ENCODE measurements at regions not wholly inside any gene's neighbourhood (a gene's known extent, or its start where the extent isn't known, plus 50 kb on each side); places are given as distances from the start of the nearest gene placed in this dataset.

DNA sequence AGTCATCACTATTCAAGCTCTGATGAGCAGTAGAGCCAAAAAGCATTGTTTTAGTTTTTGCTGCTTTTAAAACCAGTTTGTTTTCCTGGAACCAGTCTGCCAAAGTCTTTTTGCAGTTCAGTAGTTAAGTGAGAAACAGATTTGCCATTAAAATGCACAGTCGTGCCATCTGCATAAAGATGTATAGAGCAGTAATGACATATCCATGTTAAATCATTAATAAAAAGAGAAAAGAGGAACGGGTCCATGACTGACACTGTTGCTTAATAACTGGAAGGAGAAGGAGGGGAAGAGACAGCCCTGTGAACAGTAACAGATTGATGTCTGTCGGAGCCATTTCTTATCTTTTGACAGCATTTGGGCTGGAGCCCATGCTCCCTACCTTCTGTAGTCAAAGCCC lies 704.6 kb downstream of the SATB2 start:
- TF ChIP-seq, protein P1, sequence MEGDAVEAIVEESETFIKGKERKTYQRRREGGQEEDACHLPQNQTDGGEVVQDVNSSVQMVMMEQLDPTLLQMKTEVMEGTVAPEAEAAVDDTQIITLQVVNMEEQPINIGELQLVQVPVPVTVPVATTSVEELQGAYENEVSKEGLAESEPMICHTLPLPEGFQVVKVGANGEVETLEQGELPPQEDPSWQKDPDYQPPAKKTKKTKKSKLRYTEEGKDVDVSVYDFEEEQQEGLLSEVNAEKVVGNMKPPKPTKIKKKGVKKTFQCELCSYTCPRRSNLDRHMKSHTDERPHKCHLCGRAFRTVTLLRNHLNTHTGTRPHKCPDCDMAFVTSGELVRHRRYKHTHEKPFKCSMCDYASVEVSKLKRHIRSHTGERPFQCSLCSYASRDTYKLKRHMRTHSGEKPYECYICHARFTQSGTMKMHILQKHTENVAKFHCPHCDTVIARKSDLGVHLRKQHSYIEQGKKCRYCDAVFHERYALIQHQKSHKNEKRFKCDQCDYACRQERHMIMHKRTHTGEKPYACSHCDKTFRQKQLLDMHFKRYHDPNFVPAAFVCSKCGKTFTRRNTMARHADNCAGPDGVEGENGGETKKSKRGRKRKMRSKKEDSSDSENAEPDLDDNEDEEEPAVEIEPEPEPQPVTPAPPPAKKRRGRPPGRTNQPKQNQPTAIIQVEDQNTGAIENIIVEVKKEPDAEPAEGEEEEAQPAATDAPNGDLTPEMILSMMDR (conservative IDR thresholded peaks at IDR 0.05): no peak
- no peaks in the 10 kb centered on the region for H3K36me3 ChIP-seq (ENCODE audit: control insufficient read depth, insufficient read depth, low read length)
- no peak overlapping the region for H3K4me3 ChIP-seq (ENCODE audit: low read length)
- H3K9ac ChIP-seq (ENCODE audit: extremely low read depth, low read length, poor library complexity, severe bottlenecking): no peak overlapping the region
- H3K27me3 ChIP-seq (ENCODE audit: control insufficient read depth, insufficient read depth, low read length, poor library complexity, severe bottlenecking): no peaks in the 10 kb centered on the region
- H3K36me3 Mint-ChIP-seq (ENCODE audit: low read depth): no peaks in the 10 kb centered on the region
- WGBS, 2 experiments (ENCODE audit: insufficient coverage in 1 of 2, insufficient read length in 1 of 2): 82 to 90% methylated on average over 2 to 3 of the region's 3 CpGs
- H3K9me3 ChIP-seq (ENCODE audit: control insufficient read depth, low read length): no peaks in the 10 kb centered on the region
- DNase-seq: no peak
- H3K27ac ChIP-seq (ENCODE audit: low read depth, low read length): no peak overlapping the region
- no peaks in the 10 kb centered on the region for H3K27me3 Mint-ChIP-seq (ENCODE audit: insufficient read depth)
- no peak overlapping the region for H3K27ac Mint-ChIP-seq
- H3K4me3 Mint-ChIP-seq: no peak overlapping the region
- no peaks in the 10 kb centered on the region for H3K4me1 Mint-ChIP-seq
- no peaks in the 10 kb centered on the region for H3K4me1 ChIP-seq (ENCODE audit: control insufficient read depth, insufficient read depth, low read length)
- no peaks in the 10 kb centered on the region for H3K9me3 Mint-ChIP-seq

DNA sequence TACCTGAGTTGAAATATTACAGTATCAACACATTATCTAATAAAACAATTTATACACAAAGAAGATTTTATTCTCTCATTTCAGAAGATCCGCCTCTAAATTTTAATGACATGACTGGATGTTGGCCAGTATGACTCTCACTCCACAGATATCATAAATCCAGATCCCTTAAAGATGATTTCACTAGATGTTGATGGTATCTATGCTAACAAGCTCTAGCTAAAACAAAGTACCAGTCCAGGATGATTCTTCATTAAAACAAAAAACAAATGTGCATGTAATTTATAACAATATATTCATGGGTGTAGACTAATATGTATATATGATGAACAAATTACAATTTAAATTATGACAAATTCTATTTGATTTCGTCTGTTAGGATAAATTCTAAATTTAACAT lies 708.4 kb downstream of the SATB2 start:
- Mint-ChIP-seq H3K4me3 (no peak overlapping the region), H3K36me3 (ENCODE audit: low read depth) (no peaks in the 10 kb centered on the region), H3K9me3 (no peaks in the 10 kb centered on the region), H3K27ac (no peak overlapping the region), H3K27me3 (ENCODE audit: insufficient read depth) (no peaks in the 10 kb centered on the region), H3K4me1 (no peaks in the 10 kb centered on the region)
- H3K9ac ChIP-seq (ENCODE audit: extremely low read depth, low read length, poor library complexity, severe bottlenecking): no peak overlapping the region
- H3K36me3 ChIP-seq (ENCODE audit: control insufficient read depth, insufficient read depth, low read length): no peaks in the 10 kb centered on the region
- no peaks in the 10 kb centered on the region for H3K9me3 ChIP-seq (ENCODE audit: control insufficient read depth, low read length)
- no peaks in the 10 kb centered on the region for H3K4me1 ChIP-seq (ENCODE audit: control insufficient read depth, insufficient read depth, low read length)
- WGBS, 2 experiments (ENCODE audit: insufficient coverage in 1 of 2, insufficient read length in 1 of 2): 75 to 100% methylated on average over 1 of the region's 2 CpGs
- H3K27ac ChIP-seq (ENCODE audit: low read depth, low read length): no peak overlapping the region
- TF ChIP-seq, protein P1 (conservative IDR thresholded peaks at IDR 0.05): no peak
- H3K4me3 ChIP-seq (ENCODE audit: low read length): no peak overlapping the region
- H3K27me3 ChIP-seq (ENCODE audit: control insufficient read depth, insufficient read depth, low read length, poor library complexity, severe bottlenecking): no peaks in the 10 kb centered on the region
- no peak for DNase-seq

DNA sequence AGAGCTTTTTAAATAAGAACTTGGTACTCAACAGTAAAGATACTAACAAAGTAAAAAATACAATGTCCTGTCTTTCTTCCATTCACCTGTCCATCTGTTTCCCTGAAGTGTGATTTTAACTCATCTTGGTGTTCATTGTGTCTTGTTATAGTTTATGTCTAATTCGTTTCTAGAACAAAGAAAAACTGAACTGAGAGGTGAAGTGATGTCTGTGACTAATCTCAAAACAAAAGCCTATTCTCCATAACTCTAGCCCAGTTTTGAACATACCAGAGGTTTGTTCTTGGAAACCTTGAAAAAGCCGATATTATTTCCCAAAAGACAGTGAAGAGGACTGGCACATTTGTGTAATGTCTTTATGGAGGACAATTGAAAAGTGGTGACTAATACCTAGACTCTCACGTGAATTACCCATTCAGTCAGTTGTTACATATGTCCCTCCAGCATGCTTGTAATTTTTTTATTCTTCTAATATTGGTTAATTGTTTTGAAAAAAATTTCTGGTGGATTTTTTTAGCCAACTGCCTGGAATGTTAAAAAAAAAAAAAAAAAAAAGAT lies 725.8 kb downstream of the SATB2 start:
- no peak overlapping the region for H3K4me3 ChIP-seq (ENCODE audit: low read length)
- Mint-ChIP-seq H3K9me3 (no peaks in the 10 kb centered on the region), H3K27ac (no peak overlapping the region), H3K27me3 (ENCODE audit: insufficient read depth) (no peaks in the 10 kb centered on the region), H3K4me3 (no peak overlapping the region), H3K36me3 (ENCODE audit: low read depth) (no peaks in the 10 kb centered on the region), H3K4me1 (no peaks in the 10 kb centered on the region)
- no peak for DNase-seq
- no peak overlapping the region for H3K9ac ChIP-seq (ENCODE audit: extremely low read depth, low read length, poor library complexity, severe bottlenecking)
- WGBS, 2 experiments (ENCODE audit: insufficient coverage in 1 of 2, insufficient read length in 1 of 2): 66 to 86% methylated on average over 2 to 3 of the region's 3 CpGs
- H3K4me1 ChIP-seq (ENCODE audit: control insufficient read depth, insufficient read depth, low read length): no peaks in the 10 kb centered on the region
- TF ChIP-seq, protein P1 (conservative IDR thresholded peaks at IDR 0.05): no peak
- no peaks in the 10 kb centered on the region for H3K9me3 ChIP-seq (ENCODE audit: control insufficient read depth, low read length)
- no peak overlapping the region for H3K27ac ChIP-seq (ENCODE audit: low read depth, low read length)
- no peaks in the 10 kb centered on the region for H3K27me3 ChIP-seq (ENCODE audit: control insufficient read depth, insufficient read depth, low read length, poor library complexity, severe bottlenecking)
- no peaks in the 10 kb centered on the region for H3K36me3 ChIP-seq (ENCODE audit: control insufficient read depth, insufficient read depth, low read length)

Measured in endodermal cell (in vitro differentiated cells).